NCI-H526 (cell line): ENCODE measurements at regions not wholly inside any gene's neighbourhood (a gene's known extent, or its start where the extent isn't known, plus 50 kb on each side); places are given as distances from the start of the nearest gene placed in this dataset.
"Not testable (repeated sequence)": the region's sequence is repeated elsewhere in the genome, so short reads cannot be mapped to it uniquely, and the experiment has no call there.

ENCODE experiments used
- DNase-seq, 2 experiments: peaks; one replicate each; lab custom pipeline; 2025; lab: John Stamatoyannopoulos, UW

- DNase-seq, result no peak
Observed at GRCh38 chr5:60546207-60546606, 153.8 kb downstream of the DEPDC1B start.

- no peak for DNase-seq
Observed at GRCh38 chr5:60545551-60545950, 154.4 kb downstream of the DEPDC1B start.

- no peak for DNase-seq
Observed at GRCh38 chr5:60544142-60544541, 155.8 kb downstream of the DEPDC1B start.

GRCh38 chr5:60541980-60542379, 158.0 kb downstream of the DEPDC1B start:
- no peak for DNase-seq

- DNase-seq, result peak in 1 of 2 experiments; percentile 5
Observed at GRCh38 chr5:60540856-60541805, 158.8 kb downstream of the DEPDC1B start.

- DNase-seq, result no peak
Observed at GRCh38 chr5:60538955-60539866, 160.8 kb downstream of the DEPDC1B start.

- DNase-seq, result peak in 1 of 2 experiments; percentile 1
Observed at GRCh38 chr5:60538426-60538825, 161.5 kb downstream of the DEPDC1B start.

GRCh38 chr5:60535951-60536350, 164.0 kb downstream of the DEPDC1B start:
- no peak for DNase-seq

- DNase-seq, result peak; percentile 11 to 27
Observed at GRCh38 chr5:60535198-60535597, 164.8 kb downstream of the DEPDC1B start.

- DNase-seq, result no peak
Observed at GRCh38 chr5:60533789-60534188, 166.2 kb downstream of the DEPDC1B start.

GRCh38 chr5:60532796-60533195, 167.2 kb downstream of the DEPDC1B start:
- DNase-seq, result not testable (repeated sequence)

- DNase-seq, result not testable (repeated sequence)
Observed at GRCh38 chr5:60530144-60530848, 169.7 kb downstream of the DEPDC1B start.

- no peak for DNase-seq
Observed at GRCh38 chr5:60529001-60529400, 171.0 kb downstream of the DEPDC1B start.

- DNase-seq, result no peak
Observed at GRCh38 chr5:60527072-60527471, 172.9 kb downstream of the DEPDC1B start.

GRCh38 chr5:60526336-60526875, 173.6 kb downstream of the DEPDC1B start:
- no peak for DNase-seq

GRCh38 chr5:60522292-60522905, 177.6 kb downstream of the DEPDC1B start:
- DNase-seq, result peak in 1 of 2 experiments; percentile 12

- peak in 1 of 2 experiments; percentile 40 for DNase-seq
Observed at GRCh38 chr5:60521376-60522291, 178.3 kb downstream of the DEPDC1B start.

- DNase-seq, result no peak
Observed at GRCh38 chr5:60520451-60521227, 179.3 kb downstream of the DEPDC1B start.

- no peak for DNase-seq
Observed at GRCh38 chr5:60519372-60519771, 180.6 kb downstream of the DEPDC1B start.
